Muscle of leg (tissue), 3 donors: ENCODE measurements at regions not wholly inside any gene's neighbourhood (a gene's known extent, or its start where the extent isn't known, plus 50 kb on each side); places are given as distances from the start of the nearest gene placed in this dataset.

Experiments
- DNase-seq: peaks from one replicate; pipeline ENCODE4 v3.0.0; 2013
- H3K27ac ChIP-seq: one replicate; pipeline ENCODE4 v1.5.1; 2013; ENCODE audit warnings: mild to moderate bottlenecking, low read length, control low read depth
- H3K27me3 ChIP-seq: one replicate; pipeline ENCODE4 v1.6.1; 2013; ENCODE audit warnings: low read length; ENCODE audit not compliant: control insufficient read depth, insufficient read depth
- H3K36me3 ChIP-seq: one replicate; pipeline ENCODE4 v1.6.1; 2013; ENCODE audit warnings: low read length; ENCODE audit not compliant: control insufficient read depth, insufficient read depth
- H3K4me1 ChIP-seq: one replicate; pipeline ENCODE4 v1.6.1; 2013; ENCODE audit warnings: low read length; ENCODE audit not compliant: control insufficient read depth, insufficient read depth
- H3K4me3 ChIP-seq: one replicate; pipeline ENCODE4 v1.5.1; 2013; ENCODE audit warnings: low read length, control low read depth
- H3K9me3 ChIP-seq: replicated peaks from 2 replicates; pipeline ENCODE4 v1.6.1; 2013; ENCODE audit warnings: low read depth, low read length; ENCODE audit not compliant: control insufficient read depth
- whole genome bisulfite sequencing: methylation state at CpG from one replicate; pipeline ENCODE4 v1.1.5; 2013; ENCODE audit warnings: missing lambda C conversion rate; ENCODE audit not compliant: insufficient coverage; 5-methylcytosine and 5-hydroxymethylcytosine counted together

GRCh38 chr5:100731768-100732167 is 171.3 kb downstream of the ST8SIA4 start:
- WGBS: no CpG with 5 or more reads among the region's 6 CpGs
- Histone ChIP-seq H3K27me3 (no peaks in the 10 kb centered on the region), H3K36me3 (no peaks in the 10 kb centered on the region), H3K4me3 (no peak overlapping the region), H3K9me3 (no peaks in the 10 kb centered on the region), H3K4me1 (no peaks in the 10 kb centered on the region), H3K27ac (no peak overlapping the region)
- peak; percentile 9 for DNase-seq

GRCh38 chr5:100746730-100747129 is 156.4 kb downstream of the ST8SIA4 start:
- no peaks in the 10 kb centered on the region for H3K36me3 ChIP-seq
- WGBS: no CpG with 5 or more reads among the region's 1 CpG
- no peak overlapping the region for H3K4me3 ChIP-seq
- peak; percentile 46 for DNase-seq
- no peaks in the 10 kb centered on the region for H3K9me3 ChIP-seq
- H3K27me3 ChIP-seq: no peaks in the 10 kb centered on the region
- H3K27ac ChIP-seq: no peak overlapping the region
- no peaks in the 10 kb centered on the region for H3K4me1 ChIP-seq

- H3K4me3 ChIP-seq: no peak overlapping the region
- no peaks in the 10 kb centered on the region for H3K27me3 ChIP-seq
- H3K27ac ChIP-seq: no peak overlapping the region
- no peaks in the 10 kb centered on the region for H3K4me1 ChIP-seq
- DNase-seq: no peak
- WGBS: 80% methylated on average over 3 of the region's 8 CpGs
- H3K9me3 ChIP-seq: no peaks in the 10 kb centered on the region
- no peaks in the 10 kb centered on the region for H3K36me3 ChIP-seq
Measured at GRCh38 chr5:100749771-100750284, 153.3 kb downstream of the ST8SIA4 start.

- no CpG with 5 or more reads among the region's 2 CpGs for WGBS
- DNase-seq: no peak
- H3K9me3 ChIP-seq: no peaks in the 10 kb centered on the region
Measured at GRCh38 chr5:100755435-100755834, 147.6 kb downstream of the ST8SIA4 start.

More at GRCh38 chr5:100755435-100755834, 147.6 kb downstream of the ST8SIA4 start:
- no peak overlapping the region for H3K27ac ChIP-seq
- H3K4me3 ChIP-seq: no peak overlapping the region
- no peaks in the 10 kb centered on the region for H3K4me1 ChIP-seq
- H3K36me3 ChIP-seq: no peaks in the 10 kb centered on the region
- H3K27me3 ChIP-seq: no peaks in the 10 kb centered on the region
